ENCODE measurements at regions not wholly inside any gene's neighbourhood (a gene's known extent, or its start where the extent isn't known, plus 50 kb on each side); places are given as distances from the start of the nearest gene placed in this dataset.

DNA sequence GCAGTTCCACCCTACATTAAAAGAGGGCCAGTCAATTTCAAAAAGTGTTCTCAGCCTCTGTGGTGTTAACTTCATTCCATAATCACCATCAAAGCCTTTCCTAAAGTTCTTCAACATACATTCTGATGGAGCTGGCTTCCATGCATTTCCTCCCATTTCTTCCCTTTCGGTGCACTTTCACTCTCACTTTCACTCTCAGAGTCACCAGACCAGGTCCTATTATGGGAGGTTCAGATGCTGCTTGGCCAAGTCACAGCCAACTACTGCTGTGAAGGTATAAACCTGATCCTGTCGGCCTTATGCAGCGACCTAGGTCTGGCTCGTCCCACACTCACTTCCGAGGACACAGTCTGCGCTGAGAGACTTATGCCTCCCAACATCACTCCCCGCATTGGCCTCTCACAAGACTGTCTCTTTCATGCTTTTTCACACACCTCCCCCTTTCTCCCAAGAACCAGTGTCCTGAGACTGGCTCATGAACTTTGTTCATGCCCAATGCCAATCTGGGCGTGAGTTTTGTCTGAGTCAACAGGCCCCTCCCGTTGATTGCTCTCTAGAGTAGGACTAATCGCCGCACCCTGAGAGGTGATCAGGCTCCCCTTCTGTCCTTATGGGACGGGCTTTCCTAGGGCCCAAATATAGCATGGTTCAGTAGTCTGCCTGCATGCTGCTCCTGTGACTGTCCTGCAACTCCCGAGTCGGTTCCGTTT lies 60.8 kb upstream of the XAGE1B start:
- intact Hi-C loops (cut with micrococcal nuclease) = no loop called here
- RAD21 ChIA-PET (ENCODE audit: low non-redundant PET in 1 of 2, low total read pairs in 2 of 2, uncharacterized antibody in 2 of 2, unreplicated experiment in 2 of 2) = no interaction called here
- no peaks in the 10 kb centered on the region for H3K9me3 ChIP-seq (ENCODE audit: control insufficient read depth in 1 of 2, insufficient read depth in 1 of 2, low read depth in 1 of 2, low read length in 2 of 2)
- H2AFZ ChIP-seq (ENCODE audit: low read depth, low read length, poor library complexity, severe bottlenecking) = no peak overlapping the region
- H3K4me3 ChIP-seq (replicated peaks in 1 of 2; ENCODE audit: low read depth in 1 of 2, low read length in 2 of 2) = no peak overlapping the region
- ATAC-seq (no peak), DNase-seq (ENCODE audit: low read depth, low spot score) (no peak)
- H3K4me1 ChIP-seq (ENCODE audit: control insufficient read depth in 1 of 2, insufficient read depth in 2 of 2, low read length in 2 of 2) = no peaks in the 10 kb centered on the region
- H3K27me3 ChIP-seq (ENCODE audit: insufficient read depth, low read length) = no peaks in the 10 kb centered on the region
- H3K79me2 ChIP-seq (ENCODE audit: insufficient read depth, low read length) = no peaks in the 10 kb centered on the region
- TF ChIP-seq POLR2A (IDR thresholded peaks at IDR 0.05; ENCODE audit: borderline replicate concordance, extremely low read depth, insufficient read depth, insufficient read length) (no peak), EZH2 (IDR thresholded peaks at IDR 0.05) (no peak)
- H3K9me2 ChIP-seq (ENCODE audit: insufficient read depth) = no peaks in the 10 kb centered on the region
- no peak overlapping the region for H3K9ac ChIP-seq (ENCODE audit: low read length)
- CTCF ChIA-PET = no interaction called here
- POLR2A ChIA-PET = no interaction called here
- no peak overlapping the region for H3K27ac ChIP-seq (ENCODE audit: low read depth, low read length)
- no peaks in the 10 kb centered on the region for H3K36me3 ChIP-seq (ENCODE audit: control insufficient read depth in 1 of 2, insufficient read depth in 2 of 2, low read length in 2 of 2)
- H4K20me1 ChIP-seq (ENCODE audit: insufficient read depth) = no peaks in the 10 kb centered on the region
- BruUV-seq (replicated peaks) = no TSS peak
- no peak overlapping the region for H3K4me2 ChIP-seq (ENCODE audit: low read length)

DNA sequence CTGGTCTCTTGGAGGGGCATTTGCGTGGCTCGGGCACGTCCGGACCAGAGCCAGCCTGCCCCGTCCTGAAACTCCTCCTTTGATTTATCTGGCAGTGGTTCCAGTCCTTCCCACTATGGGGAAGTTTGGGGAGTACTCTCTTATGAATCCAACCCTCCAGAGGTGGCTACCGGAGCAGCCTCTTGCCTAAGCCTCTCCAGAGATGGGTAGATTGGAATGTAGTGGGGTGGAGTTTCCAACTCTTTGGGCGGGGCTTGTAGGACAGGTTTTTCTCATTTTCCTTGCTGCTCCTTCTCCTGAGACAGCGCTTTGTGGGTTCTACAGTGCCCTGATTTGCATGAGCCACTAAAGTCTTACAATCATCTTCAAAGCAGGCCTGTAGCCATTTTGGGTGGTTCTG lies 60.1 kb upstream of the XAGE1B start:
- POLR2A ChIA-PET = no interaction called here
- Histone ChIP-seq H3K79me2 (ENCODE audit: insufficient read depth, low read length) (no peaks in the 10 kb centered on the region), H3K4me3 (replicated peaks in 1 of 2; ENCODE audit: low read depth in 1 of 2, low read length in 2 of 2) (no peak overlapping the region), H4K20me1 (ENCODE audit: insufficient read depth) (no peaks in the 10 kb centered on the region), H3K4me2 (ENCODE audit: low read length) (no peak overlapping the region), H3K9me2 (ENCODE audit: insufficient read depth) (no peaks in the 10 kb centered on the region), H2AFZ (ENCODE audit: low read depth, low read length, poor library complexity, severe bottlenecking) (no peak overlapping the region), H3K4me1 (ENCODE audit: control insufficient read depth in 1 of 2, insufficient read depth in 2 of 2, low read length in 2 of 2) (no peaks in the 10 kb centered on the region), H3K27ac (ENCODE audit: low read depth, low read length) (no peak overlapping the region), H3K27me3 (ENCODE audit: insufficient read depth, low read length) (no peaks in the 10 kb centered on the region), H3K9ac (ENCODE audit: low read length) (no peak overlapping the region), H3K36me3 (ENCODE audit: control insufficient read depth in 1 of 2, insufficient read depth in 2 of 2, low read length in 2 of 2) (no peaks in the 10 kb centered on the region), H3K9me3 (ENCODE audit: control insufficient read depth in 1 of 2, insufficient read depth in 1 of 2, low read depth in 1 of 2, low read length in 2 of 2) (no peaks in the 10 kb centered on the region)
- ATAC-seq = no peak
- RAD21 ChIA-PET (ENCODE audit: low non-redundant PET in 1 of 2, low total read pairs in 2 of 2, uncharacterized antibody in 2 of 2, unreplicated experiment in 2 of 2) = no interaction called here
- intact Hi-C loops (cut with micrococcal nuclease) = no loop called here
- CTCF ChIA-PET = no interaction called here
- no peak for DNase-seq (ENCODE audit: low read depth, low spot score)
- no TSS peak for BruUV-seq (replicated peaks)
- TF ChIP-seq EGR1 (IDR thresholded peaks at IDR 0.05; ENCODE audit: low read depth) (no peak), TCF7L2 (IDR thresholded peaks at IDR 0.05; ENCODE audit: borderline replicate concordance, extremely low read depth, insufficient read depth, insufficient read length) (no peak), POLR2AphosphoS5 (IDR thresholded peaks at IDR 0.05; ENCODE audit: low read depth, low read length) (no peak), FOSL1 (IDR thresholded peaks at IDR 0.05; ENCODE audit: low read depth) (no peak), SP1 (IDR thresholded peaks at IDR 0.05; ENCODE audit: low read depth) (no peak), SIN3A (IDR thresholded peaks at IDR 0.05; ENCODE audit: low read depth) (no peak), EZH2phosphoT487 (IDR thresholded peaks at IDR 0.05; ENCODE audit: borderline replicate concordance) (no peak), CEBPB (IDR thresholded peaks at IDR 0.05; ENCODE audit: low read depth) (no peak), CBX3 (IDR thresholded peaks at IDR 0.05; ENCODE audit: low read depth) (no peak), EZH2 (IDR thresholded peaks at IDR 0.05) (no peak), SRF (IDR thresholded peaks at IDR 0.05; ENCODE audit: low read depth) (no peak), JUND (IDR thresholded peaks at IDR 0.05) (no peak), POLR2A (IDR thresholded peaks at IDR 0.05; ENCODE audit: borderline replicate concordance, extremely low read depth, insufficient read depth, insufficient read length) (no peak), ELF1 (IDR thresholded peaks at IDR 0.05; ENCODE audit: borderline replicate concordance, low read depth) (no peak)
- TF ChIP-seq, protein P1, sequence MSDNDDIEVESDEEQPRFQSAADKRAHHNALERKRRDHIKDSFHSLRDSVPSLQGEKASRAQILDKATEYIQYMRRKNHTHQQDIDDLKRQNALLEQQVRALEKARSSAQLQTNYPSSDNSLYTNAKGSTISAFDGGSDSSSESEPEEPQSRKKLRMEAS (IDR thresholded peaks at IDR 0.05) = no peak
- TF ChIP-seq, protein P2, sequence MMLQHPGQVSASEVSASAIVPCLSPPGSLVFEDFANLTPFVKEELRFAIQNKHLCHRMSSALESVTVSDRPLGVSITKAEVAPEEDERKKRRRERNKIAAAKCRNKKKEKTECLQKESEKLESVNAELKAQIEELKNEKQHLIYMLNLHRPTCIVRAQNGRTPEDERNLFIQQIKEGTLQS (IDR thresholded peaks at IDR 0.05) = no peak
- TF ChIP-seq, protein P3, sequence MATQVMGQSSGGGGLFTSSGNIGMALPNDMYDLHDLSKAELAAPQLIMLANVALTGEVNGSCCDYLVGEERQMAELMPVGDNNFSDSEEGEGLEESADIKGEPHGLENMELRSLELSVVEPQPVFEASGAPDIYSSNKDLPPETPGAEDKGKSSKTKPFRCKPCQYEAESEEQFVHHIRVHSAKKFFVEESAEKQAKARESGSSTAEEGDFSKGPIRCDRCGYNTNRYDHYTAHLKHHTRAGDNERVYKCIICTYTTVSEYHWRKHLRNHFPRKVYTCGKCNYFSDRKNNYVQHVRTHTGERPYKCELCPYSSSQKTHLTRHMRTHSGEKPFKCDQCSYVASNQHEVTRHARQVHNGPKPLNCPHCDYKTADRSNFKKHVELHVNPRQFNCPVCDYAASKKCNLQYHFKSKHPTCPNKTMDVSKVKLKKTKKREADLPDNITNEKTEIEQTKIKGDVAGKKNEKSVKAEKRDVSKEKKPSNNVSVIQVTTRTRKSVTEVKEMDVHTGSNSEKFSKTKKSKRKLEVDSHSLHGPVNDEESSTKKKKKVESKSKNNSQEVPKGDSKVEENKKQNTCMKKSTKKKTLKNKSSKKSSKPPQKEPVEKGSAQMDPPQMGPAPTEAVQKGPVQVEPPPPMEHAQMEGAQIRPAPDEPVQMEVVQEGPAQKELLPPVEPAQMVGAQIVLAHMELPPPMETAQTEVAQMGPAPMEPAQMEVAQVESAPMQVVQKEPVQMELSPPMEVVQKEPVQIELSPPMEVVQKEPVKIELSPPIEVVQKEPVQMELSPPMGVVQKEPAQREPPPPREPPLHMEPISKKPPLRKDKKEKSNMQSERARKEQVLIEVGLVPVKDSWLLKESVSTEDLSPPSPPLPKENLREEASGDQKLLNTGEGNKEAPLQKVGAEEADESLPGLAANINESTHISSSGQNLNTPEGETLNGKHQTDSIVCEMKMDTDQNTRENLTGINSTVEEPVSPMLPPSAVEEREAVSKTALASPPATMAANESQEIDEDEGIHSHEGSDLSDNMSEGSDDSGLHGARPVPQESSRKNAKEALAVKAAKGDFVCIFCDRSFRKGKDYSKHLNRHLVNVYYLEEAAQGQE (IDR thresholded peaks at IDR 0.05; ENCODE audit: low read depth) = no peak

All from HCT116 (cell line).